HL-60 (cell line): ENCODE measurements at regions not wholly inside any gene's neighbourhood (a gene's known extent, or its start where the extent isn't known, plus 50 kb on each side); places are given as distances from the start of the nearest gene placed in this dataset.

Experiments
- DNase-seq, 2 experiments: peaks; one replicate each; pipeline ENCODE4 v3.0.0-alpha.2; 2010 to 2020; ENCODE audit warnings: low read depth in 1 of 2, low spot score in 1 of 2
- H3K27ac ChIP-seq: fragments of 250-450 bp; sonication (Bioruptor Pico); replicated peaks from 2 replicates; pipeline ENCODE4 v1.5.1; 2020; ENCODE audit warnings: mild to moderate bottlenecking, moderate library complexity
- H3K27me3 ChIP-seq: fragments of 250-450 bp; sonication (Bioruptor Pico); 2 replicates; pipeline ENCODE4 v1.5.1; 2021; ENCODE audit warnings: mild to moderate bottlenecking, moderate library complexity; ENCODE audit not compliant: insufficient read depth, poor library complexity, severe bottlenecking
- H3K4me3 ChIP-seq: replicated peaks from 2 replicates; pipeline ENCODE4 v1.5.1; 2011; ENCODE audit warnings: mild to moderate bottlenecking, control low read depth, low read length; ENCODE audit not compliant: insufficient read depth
- GABPA ChIP-seq: IDR thresholded peaks from 2 replicates; pipeline ENCODE4 v1.6.1; 2012; ENCODE audit warnings: low read depth
- POLR2AphosphoS5 ChIP-seq: IDR thresholded peaks from 2 replicates; pipeline ENCODE4 v1.6.1; 2012; ENCODE audit warnings: low read depth
- REST ChIP-seq: IDR thresholded peaks from 2 replicates; pipeline ENCODE4 v1.6.1; 2012; ENCODE audit warnings: low read depth; ENCODE audit not compliant: insufficient replicate concordance
- SPI1 ChIP-seq: IDR thresholded peaks from 2 replicates; pipeline ENCODE4 v1.6.1; 2012; ENCODE audit warnings: low read depth, mild to moderate bottlenecking, borderline replicate concordance
- TF ChIP-seq, protein P1 (sequence below): IDR thresholded peaks from one replicate; pipeline ENCODE4 v1.5.1; 2011; ENCODE audit warnings: low read length, control low read depth, inconsistent platforms; ENCODE audit not compliant: insufficient read depth

- TF ChIP-seq SPI1 (no peak), GABPA (no peak), POLR2AphosphoS5 (no peak), REST (no peak)
- TF ChIP-seq, protein P1, sequence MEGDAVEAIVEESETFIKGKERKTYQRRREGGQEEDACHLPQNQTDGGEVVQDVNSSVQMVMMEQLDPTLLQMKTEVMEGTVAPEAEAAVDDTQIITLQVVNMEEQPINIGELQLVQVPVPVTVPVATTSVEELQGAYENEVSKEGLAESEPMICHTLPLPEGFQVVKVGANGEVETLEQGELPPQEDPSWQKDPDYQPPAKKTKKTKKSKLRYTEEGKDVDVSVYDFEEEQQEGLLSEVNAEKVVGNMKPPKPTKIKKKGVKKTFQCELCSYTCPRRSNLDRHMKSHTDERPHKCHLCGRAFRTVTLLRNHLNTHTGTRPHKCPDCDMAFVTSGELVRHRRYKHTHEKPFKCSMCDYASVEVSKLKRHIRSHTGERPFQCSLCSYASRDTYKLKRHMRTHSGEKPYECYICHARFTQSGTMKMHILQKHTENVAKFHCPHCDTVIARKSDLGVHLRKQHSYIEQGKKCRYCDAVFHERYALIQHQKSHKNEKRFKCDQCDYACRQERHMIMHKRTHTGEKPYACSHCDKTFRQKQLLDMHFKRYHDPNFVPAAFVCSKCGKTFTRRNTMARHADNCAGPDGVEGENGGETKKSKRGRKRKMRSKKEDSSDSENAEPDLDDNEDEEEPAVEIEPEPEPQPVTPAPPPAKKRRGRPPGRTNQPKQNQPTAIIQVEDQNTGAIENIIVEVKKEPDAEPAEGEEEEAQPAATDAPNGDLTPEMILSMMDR: no peak
- Histone ChIP-seq H3K27me3 (no peaks in the 10 kb centered on the region), H3K27ac (no peak overlapping the region), H3K4me3 (no peak overlapping the region)
- DNase-seq: no peak
Observed at GRCh38 chr4:184902550-184902949, 76.8 kb upstream of the ACSL1 start.

DNA sequence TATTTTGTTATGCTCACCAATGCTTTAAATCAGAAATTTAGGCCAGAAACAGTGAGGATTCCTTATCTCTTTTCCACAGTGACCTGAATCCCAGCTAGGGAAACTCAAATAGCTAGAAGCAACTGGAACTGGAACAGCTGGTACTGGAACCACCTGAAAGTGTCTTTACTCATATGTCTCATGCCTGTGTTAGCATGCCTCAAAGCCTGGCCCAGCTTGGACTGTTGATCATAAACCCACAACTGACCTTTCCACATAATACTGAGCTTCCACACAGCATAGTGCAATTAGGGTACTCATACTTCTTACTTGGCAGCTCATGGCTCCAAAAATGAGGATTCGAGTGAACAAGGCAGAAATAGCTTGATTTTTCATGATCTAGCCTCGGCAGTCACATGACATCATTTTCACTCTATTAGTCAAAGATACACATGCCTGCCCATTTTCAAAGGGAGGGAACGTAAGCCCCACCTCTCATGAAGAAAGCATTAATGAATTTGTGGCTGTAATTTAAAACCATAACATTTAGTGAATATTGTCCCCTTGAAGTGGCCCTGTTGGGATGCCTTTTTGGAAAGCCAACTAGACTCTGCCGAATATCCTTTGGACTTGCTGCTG, 80.8 kb upstream of the ACSL1 start:
- Histone ChIP-seq H3K4me3 (no peak overlapping the region), H3K27me3 (no peaks in the 10 kb centered on the region), H3K27ac (no peak overlapping the region)
- TF ChIP-seq POLR2AphosphoS5 (no peak), REST (no peak), GABPA (no peak), SPI1 (no peak)
- TF ChIP-seq, protein P1: no peak
- no peak for DNase-seq

DNA sequence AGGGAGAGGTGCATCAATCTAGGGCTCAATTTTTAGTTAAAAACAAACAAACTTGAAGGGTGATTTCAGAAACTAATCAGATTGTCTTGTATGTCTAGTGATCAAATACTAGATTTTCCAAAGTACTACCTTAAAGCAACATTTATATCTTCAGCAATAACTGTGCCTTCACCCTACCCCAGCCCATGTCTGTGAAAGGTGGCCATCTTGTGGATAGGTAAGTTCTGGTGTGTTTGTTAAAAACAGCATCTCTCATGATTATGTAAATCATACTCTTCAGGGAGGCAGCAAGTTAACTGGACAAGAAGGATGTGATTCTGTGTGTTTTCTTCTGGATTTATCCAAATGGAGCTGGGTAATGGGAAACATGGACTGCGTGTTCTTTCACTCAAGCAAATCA, 81.4 kb upstream of the ACSL1 start:
- no peak for DNase-seq
- H3K4me3 ChIP-seq: no peak overlapping the region
- TF ChIP-seq SPI1 (no peak), POLR2AphosphoS5 (no peak), GABPA (no peak), REST (no peak)
- TF ChIP-seq, protein P1: no peak
- no peak overlapping the region for H3K27ac ChIP-seq
- H3K27me3 ChIP-seq: no peaks in the 10 kb centered on the region
